ENCODE measurements at regions not wholly inside any gene's neighbourhood (a gene's known extent, or its start where the extent isn't known, plus 50 kb on each side); places are given as distances from the start of the nearest gene placed in this dataset.

DNA sequence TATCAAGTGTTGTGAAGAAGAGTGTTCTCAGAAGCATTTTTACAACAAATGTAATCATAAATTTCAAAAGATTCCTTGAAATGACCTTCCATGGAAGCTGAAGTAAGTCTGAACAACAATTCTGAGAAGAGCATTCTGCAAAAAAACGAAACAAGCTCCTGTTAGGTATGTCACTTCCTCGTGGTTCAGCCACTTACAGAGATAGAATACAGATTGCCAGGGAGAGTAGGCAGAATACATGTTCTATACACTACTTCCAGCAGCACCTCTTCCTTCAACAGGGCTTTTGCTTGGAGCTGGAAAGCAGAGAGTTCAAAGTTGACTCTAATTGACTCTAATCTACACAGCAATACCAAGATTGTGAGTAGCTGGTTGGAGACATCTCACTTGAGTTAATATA, 274.5 kb downstream of the ADGRA3 start:
- TF ChIP-seq CHD2 (IDR thresholded peaks at IDR 0.05; ENCODE audit: low read length, partially characterized antibody) (no peak), EP300 (IDR thresholded peaks at IDR 0.05; ENCODE audit: borderline replicate concordance in 1 of 2, low read depth in 1 of 2, low read length in 1 of 2) (no peak), ZBTB33 (IDR thresholded peaks at IDR 0.05; ENCODE audit: borderline replicate concordance, low read depth) (no peak), CTCF (IDR thresholded peaks at IDR 0.05) (no peak), YY1 (IDR thresholded peaks at IDR 0.05; ENCODE audit: low read depth) (no peak), FOXJ3 (CRISPR knock-in tag; IDR thresholded peaks at IDR 0.05) (no peak)
- TF ChIP-seq, protein P1, sequence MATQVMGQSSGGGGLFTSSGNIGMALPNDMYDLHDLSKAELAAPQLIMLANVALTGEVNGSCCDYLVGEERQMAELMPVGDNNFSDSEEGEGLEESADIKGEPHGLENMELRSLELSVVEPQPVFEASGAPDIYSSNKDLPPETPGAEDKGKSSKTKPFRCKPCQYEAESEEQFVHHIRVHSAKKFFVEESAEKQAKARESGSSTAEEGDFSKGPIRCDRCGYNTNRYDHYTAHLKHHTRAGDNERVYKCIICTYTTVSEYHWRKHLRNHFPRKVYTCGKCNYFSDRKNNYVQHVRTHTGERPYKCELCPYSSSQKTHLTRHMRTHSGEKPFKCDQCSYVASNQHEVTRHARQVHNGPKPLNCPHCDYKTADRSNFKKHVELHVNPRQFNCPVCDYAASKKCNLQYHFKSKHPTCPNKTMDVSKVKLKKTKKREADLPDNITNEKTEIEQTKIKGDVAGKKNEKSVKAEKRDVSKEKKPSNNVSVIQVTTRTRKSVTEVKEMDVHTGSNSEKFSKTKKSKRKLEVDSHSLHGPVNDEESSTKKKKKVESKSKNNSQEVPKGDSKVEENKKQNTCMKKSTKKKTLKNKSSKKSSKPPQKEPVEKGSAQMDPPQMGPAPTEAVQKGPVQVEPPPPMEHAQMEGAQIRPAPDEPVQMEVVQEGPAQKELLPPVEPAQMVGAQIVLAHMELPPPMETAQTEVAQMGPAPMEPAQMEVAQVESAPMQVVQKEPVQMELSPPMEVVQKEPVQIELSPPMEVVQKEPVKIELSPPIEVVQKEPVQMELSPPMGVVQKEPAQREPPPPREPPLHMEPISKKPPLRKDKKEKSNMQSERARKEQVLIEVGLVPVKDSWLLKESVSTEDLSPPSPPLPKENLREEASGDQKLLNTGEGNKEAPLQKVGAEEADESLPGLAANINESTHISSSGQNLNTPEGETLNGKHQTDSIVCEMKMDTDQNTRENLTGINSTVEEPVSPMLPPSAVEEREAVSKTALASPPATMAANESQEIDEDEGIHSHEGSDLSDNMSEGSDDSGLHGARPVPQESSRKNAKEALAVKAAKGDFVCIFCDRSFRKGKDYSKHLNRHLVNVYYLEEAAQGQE (IDR thresholded peaks at IDR 0.05; ENCODE audit: low read depth, low read length): no peak
